ENCODE measurements at regions not wholly inside any gene's neighbourhood (a gene's known extent, or its start where the extent isn't known, plus 50 kb on each side); places are given as distances from the start of the nearest gene placed in this dataset.

DNA sequence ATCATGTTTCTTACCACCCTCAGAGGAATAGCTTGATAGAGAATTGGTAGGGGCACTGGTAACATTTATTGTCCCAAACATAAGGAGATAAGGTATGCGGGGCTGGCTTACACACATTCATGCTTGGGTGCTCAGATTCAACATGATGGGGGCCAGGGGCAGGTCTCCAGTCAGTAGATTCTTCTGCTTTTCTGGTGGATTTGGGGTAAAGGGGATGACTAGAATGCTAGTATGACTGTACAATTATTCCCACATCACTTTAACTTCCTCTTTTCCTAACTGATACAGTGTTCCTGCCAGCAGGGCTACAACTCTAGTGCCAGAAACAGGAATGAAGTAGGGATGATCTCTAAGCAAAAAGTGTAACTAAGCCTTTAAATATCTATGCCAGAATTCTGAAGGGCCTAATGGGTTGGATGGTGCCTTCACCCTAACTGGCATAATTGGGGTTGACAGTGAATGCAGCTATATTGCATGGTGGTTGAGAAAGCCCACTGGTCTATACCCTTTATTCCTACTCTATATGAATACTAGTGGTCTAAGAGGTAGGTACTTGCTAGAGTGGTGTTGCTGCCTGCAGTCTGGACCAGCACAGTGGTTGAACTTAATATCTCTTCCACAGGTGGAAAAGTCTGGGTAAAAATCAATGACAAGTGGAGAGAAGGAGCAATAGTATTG, 117.4 kb downstream of the IL12A start:
- TF ChIP-seq, protein P1, sequence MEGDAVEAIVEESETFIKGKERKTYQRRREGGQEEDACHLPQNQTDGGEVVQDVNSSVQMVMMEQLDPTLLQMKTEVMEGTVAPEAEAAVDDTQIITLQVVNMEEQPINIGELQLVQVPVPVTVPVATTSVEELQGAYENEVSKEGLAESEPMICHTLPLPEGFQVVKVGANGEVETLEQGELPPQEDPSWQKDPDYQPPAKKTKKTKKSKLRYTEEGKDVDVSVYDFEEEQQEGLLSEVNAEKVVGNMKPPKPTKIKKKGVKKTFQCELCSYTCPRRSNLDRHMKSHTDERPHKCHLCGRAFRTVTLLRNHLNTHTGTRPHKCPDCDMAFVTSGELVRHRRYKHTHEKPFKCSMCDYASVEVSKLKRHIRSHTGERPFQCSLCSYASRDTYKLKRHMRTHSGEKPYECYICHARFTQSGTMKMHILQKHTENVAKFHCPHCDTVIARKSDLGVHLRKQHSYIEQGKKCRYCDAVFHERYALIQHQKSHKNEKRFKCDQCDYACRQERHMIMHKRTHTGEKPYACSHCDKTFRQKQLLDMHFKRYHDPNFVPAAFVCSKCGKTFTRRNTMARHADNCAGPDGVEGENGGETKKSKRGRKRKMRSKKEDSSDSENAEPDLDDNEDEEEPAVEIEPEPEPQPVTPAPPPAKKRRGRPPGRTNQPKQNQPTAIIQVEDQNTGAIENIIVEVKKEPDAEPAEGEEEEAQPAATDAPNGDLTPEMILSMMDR (IDR thresholded peaks at IDR 0.05): no peak
- Histone ChIP-seq H3K27me3 (no peaks in the 10 kb centered on the region), H3K36me3 (no peaks in the 10 kb centered on the region), H3K27ac (no peak overlapping the region), H3K4me3 (no peak overlapping the region), H3K9me3 (no peaks in the 10 kb centered on the region), H3K4me1 (peaks cover 0 to 10% (median 8%) of the 10 kb centered on the region in 3 donors)
- FAIRE-seq (no peak), ATAC-seq (no peak), DNase-seq (no peak)
- 88 to 91% methylated on average over 1 of the region's 1 CpG for WGBS, 2 donors
- intact Hi-C loops (cut with DNase I): no loop called here

DNA sequence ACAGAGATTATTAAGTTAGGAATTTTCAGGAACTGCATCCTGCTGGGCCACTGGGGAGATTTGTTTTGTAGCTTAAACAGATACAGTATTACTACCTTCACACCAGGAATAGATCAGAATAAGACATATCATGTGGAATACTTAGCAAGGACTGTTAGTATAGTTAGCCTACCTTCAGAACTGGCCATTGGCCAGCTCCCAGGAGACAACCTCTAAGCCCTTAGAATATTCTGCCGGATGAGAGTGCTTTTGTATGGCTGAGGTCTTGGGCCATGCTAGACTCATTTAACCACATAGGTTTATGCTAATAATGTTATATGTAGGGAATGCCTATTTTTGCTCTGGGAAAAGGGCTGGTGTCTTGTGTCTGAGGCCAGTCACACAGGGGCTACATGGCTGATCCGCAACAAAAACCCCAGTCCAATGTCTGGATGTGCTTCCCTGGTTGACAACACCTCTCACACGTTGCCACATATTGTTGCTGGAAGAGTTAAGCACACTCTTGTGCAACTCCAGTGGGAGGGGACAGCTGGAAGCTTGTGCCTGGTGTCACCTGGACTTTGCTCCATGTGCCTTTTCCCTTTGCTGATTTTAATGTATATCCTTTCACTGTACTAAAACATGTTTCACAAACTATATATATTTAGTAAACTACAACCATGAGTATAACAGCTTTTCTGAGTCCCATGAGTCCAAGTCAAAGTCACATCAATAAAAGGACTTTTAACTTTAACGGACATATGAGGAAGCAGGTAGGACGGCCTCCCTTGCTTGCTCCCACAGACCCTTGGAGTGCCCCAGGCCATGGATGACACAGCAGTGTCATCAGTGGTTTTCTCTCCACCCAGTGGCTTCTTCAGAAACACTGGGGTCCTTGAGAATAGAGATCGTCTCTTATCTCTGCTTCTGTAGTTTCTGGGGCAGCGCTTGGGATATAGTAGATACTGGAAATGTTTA, 118.0 kb upstream of the C3orf80 start:
- intact Hi-C loops (cut with DNase I): no loop called here
- DNase-seq (peak in 4 of 6 donors; percentile 22 to 32 (median 26)), ATAC-seq (peak; percentile 82 to 91 (median 88)), FAIRE-seq (no peak)
- H3K27me3 ChIP-seq: no peaks in the 10 kb centered on the region
- no peak overlapping the region for H3K4me3 ChIP-seq
- no peaks in the 10 kb centered on the region for H3K9me3 ChIP-seq
- H3K36me3 ChIP-seq: no peaks in the 10 kb centered on the region
- 43 to 47% methylated on average over 7 of the region's 7 CpGs for WGBS, 2 donors
- TF ChIP-seq, protein P1 (IDR thresholded peaks at IDR 0.05): no peak
- no peak overlapping the region for H3K27ac ChIP-seq
- H3K4me1 ChIP-seq: peaks cover 0 to 14% (median 9%) of the 10 kb centered on the region in 3 donors

DNA sequence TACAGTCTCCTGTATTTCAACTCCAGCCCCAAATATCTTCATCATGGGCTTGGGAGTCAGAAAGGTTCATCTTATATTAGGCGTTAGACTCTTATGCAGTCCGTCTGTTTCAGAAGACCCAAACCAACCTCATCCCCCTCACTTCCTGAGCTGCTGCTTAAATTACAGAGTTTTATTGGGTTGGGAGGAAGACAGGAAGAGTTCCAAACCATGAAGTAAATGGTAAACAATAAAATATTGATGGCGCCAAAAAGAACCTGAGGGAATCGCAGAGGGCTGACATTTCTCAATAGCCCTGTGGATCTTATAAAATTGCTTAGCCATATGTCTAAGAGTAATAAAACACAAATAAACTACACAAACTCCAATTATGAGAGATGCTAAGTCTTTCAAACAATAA, 116.9 kb upstream of the C3orf80 start:
- no peak for ATAC-seq
- Histone ChIP-seq H3K27ac (no peak overlapping the region), H3K36me3 (no peaks in the 10 kb centered on the region)

DNA sequence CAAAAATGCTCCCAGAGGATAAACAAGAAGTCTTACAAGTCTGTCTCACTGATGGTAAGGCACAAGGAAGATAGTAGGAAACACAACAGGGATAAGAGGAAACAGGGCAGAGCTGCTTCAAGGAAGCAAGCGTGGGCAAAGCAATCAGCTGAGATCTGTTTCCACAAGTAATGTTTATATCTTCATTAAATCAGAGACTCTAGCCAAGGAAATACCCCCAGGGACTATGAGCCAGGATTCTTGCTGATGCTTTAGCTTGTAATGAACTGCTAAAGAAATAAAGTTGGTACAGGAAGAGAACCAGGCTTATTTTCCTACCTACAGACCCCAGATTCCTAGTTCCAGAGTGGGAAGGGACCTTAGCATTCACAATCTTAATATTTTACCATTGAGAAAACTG, 112.7 kb upstream of the C3orf80 start:
- ATAC-seq (no peak), FAIRE-seq (no peak), DNase-seq (no peak)
- Histone ChIP-seq H3K27me3 (no peaks in the 10 kb centered on the region), H3K27ac (no peak overlapping the region), H3K4me3 (no peak overlapping the region), H3K4me1 (peaks cover 0 to 9% (median 9%) of the 10 kb centered on the region in 3 donors), H3K36me3 (no peaks in the 10 kb centered on the region), H3K9me3 (no peaks in the 10 kb centered on the region)
- TF ChIP-seq, protein P1 (IDR thresholded peaks at IDR 0.05): no peak
- WGBS, 2 donors: 67 to 77% methylated on average over 1 of the region's 1 CpG
- intact Hi-C loops (cut with DNase I): no loop called here

More for the DNA sequence above, 116.9 kb upstream of the C3orf80 start:
- FAIRE-seq: no peak
- DNase-seq: no peak
- H3K9me3 ChIP-seq: no peaks in the 10 kb centered on the region
- H3K4me3 ChIP-seq: no peak overlapping the region
- WGBS, 2 donors: 78 to 82% methylated on average over 4 of the region's 4 CpGs
- H3K27me3 ChIP-seq: no peaks in the 10 kb centered on the region
- peaks cover 0 to 14% (median 13%) of the 10 kb centered on the region in 3 donors for H3K4me1 ChIP-seq
- TF ChIP-seq, protein P1 (IDR thresholded peaks at IDR 0.05): no peak
- intact Hi-C loops (cut with DNase I): no loop called here

Data from pancreas (tissue), 10 donors.